Esophagus squamous epithelium (tissue), 4 donors: ENCODE measurements at regions not wholly inside any gene's neighbourhood (a gene's known extent, or its start where the extent isn't known, plus 50 kb on each side); places are given as distances from the start of the nearest gene placed in this dataset.

Experiments
- CTCF ChIP-seq, 6 experiments: fragments of 450-650 bp in 4 of 6; fragments of 200-600 bp in 2 of 6; sonication (generic) in 2 of 6; IDR thresholded peaks; one replicate each; pipeline ENCODE4 v1.5.1; 2016 to 2019; ENCODE audit warnings: antibody characterized with exemption in 6 of 6, mild to moderate bottlenecking in 4 of 6, moderate library complexity in 4 of 6
- POLR2A ChIP-seq, 4 donors: fragments of 450-650 bp; IDR thresholded peaks; one replicate each; pipeline ENCODE4 v1.6.1; 2017; ENCODE audit warnings: antibody characterized with exemption in 4 of 4, mild to moderate bottlenecking in 4 of 4, moderate library complexity in 3 of 4

GRCh38 chr11:103601225-103601846 lies 435.1 kb upstream of the DDI1 start:
- TF ChIP-seq CTCF (IDR thresholded peaks at IDR 0.05) (peak; percentile 30 to 84 (median 66)), POLR2A (IDR thresholded peaks at IDR 0.05) (no peak)
